HG03064 (cell line): ENCODE measurements at regions not wholly inside any gene's neighbourhood (a gene's known extent, or its start where the extent isn't known, plus 50 kb on each side); places are given as distances from the start of the nearest gene placed in this dataset.

ENCODE experiments used
- ATAC-seq: cut with Tn5 transposase; IDR thresholded peaks from one replicate; pipeline ENCODE4 v1.9.1; 2021; ENCODE audit warnings: low read depth; ENCODE audit not compliant: unreplicated experiment

DNA sequence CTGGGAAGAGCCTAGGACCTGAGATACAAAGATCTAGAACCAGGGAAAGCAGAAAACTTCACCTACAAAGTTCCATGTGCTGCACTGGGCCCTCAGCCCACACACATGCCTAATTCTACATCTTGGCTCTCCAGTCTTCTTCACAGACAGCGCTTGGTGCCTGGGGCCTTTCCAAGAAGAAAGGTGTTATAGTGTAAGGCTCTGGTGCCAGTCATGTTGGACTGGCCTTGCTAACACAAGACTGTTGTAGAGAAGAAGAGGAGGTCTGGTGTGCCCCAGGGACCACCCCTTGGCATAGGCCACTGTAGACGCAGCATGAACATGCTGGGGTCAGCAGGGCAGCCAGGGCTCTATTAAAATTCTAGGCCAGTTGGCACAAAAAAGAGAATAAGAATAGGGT is 226.2 kb upstream of the CTNNB1 start:
- ATAC-seq: no peak

DNA sequence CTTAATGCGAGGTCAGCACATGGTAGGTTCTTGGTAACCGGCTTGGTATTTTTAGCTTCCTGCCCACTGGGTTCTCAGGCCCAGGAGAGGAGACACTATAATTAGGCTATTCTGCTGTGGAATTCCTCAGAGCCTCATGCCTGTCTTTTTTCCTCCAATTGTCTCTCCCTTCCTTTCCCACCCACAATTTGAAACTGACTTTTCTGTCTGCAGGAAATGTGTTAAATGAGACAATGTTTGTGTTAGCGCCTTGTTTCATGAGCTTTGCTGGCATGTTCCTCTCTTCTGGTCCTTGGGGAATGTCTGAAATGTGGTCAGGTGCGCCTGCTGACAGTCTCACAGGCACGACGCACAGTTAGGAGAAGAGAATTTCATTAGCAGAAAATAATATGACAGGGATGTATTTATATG is 223.6 kb upstream of the CTNNB1 start:
- no peak for ATAC-seq

DNA sequence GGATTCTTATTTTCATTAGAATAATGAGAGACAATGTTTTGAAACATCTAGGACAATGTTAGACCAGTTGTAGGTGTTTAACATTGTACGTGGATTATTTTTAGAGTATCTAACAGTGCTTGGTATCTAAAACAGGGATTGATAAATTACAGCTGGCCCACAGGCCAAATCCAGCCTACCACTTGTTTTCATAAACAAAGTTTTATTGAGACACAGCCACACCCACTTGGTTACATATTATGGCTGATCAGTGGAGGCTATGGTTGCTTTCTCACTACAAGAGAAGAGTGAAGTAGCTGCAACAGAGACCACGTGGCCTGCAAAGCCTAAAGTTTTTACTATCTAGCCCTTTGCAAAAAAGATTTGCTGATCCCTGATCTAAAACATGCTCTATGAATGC is 223.1 kb upstream of the CTNNB1 start:
- ATAC-seq: no peak

DNA sequence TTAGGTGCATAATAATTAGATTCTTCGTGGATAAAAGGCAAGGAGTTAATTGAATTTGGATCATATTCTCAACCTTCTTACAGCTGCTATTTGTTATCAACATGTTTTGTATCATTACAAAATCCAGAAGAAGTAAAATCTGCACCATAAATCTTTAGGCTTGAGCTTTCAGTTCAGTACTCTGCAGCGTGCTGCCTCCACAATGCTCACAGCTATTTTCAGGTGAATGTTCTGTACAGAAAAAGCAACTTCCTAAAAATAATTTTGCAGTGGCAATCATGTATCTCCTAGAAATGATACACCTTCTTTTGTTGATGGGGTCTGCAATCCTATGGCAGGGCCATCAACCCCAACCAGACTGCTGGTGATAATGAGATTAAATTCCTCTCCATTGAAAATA is 220.9 kb upstream of the CTNNB1 start:
- ATAC-seq: no peak

DNA sequence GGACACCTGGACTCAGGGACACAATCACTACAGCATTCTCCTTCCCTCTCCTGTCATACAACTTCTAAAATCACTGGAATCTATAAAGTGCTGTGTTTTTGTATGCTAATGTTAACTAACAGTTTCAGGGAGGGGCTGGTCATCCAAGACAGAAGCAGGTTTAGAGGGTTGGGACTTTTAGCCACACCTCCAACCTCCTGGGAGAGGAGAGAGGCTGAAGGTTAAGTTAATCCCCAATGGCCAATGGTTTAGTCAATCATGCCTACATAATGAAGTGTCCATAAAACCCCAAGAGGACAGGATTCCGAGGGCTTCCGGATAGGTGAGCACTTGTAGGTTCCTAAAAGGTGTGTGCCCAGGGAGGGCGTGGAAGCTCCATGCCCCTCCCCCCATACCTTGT is 219.3 kb upstream of the CTNNB1 start:
- no peak for ATAC-seq

DNA sequence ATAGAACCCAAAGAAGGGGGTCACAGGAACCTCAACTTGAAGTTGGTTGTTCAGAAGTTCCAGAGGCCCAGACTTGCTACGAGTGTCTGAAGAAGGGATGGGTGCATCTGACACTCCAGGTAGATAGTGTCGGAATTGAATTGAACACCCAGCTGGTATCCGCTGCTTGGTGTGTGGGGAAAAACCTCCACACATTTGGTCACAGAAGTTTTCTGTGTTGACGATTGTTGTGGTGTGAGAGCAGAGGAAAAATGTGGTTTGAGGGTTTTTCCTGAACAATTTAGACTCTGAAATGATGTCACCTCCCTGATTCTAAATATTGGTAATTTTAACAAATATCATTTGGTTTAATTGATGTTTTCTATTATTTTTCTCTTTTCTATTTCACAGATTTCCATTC is 218.8 kb upstream of the CTNNB1 start:
- no peak for ATAC-seq

DNA sequence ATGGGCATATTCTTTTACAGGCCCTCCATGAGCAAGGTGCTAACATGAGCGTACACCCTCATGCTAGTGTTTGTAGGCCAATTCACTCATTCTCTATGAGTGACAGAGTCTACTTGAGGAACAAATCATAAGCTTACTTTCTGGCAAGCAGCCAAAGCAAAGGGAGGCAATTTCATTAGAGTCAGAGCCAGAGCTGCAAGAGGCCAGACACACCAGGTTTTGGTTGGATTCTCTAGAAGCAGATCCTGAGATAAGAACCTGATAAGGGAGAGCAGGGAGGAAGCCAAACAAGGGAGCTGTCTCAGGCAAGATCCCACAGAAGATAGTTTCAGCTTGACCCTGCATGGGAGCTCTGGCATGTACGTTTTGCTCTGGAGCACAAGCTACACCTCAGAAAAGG is 214.1 kb upstream of the CTNNB1 start:
- ATAC-seq: no peak

DNA sequence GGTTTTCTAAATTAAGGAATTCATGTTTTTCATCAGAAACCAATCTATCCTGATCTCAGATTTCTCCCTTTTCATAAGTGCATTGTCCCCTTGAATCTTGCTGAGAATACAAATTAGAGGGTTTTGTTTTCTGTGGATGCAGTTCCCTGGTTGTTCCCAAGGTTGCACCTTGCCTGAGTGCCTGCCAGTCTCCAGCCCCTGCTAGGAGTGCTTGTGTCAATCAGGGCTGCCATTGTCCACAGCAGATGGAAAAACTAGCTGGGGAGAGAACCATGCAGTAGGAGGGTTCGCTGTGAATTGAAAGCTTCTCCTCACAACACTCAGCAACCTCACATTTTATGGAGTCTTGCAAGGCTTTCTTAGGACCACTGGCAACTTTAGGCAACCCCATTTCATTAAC is 210.8 kb upstream of the CTNNB1 start:
- ATAC-seq: no peak

DNA sequence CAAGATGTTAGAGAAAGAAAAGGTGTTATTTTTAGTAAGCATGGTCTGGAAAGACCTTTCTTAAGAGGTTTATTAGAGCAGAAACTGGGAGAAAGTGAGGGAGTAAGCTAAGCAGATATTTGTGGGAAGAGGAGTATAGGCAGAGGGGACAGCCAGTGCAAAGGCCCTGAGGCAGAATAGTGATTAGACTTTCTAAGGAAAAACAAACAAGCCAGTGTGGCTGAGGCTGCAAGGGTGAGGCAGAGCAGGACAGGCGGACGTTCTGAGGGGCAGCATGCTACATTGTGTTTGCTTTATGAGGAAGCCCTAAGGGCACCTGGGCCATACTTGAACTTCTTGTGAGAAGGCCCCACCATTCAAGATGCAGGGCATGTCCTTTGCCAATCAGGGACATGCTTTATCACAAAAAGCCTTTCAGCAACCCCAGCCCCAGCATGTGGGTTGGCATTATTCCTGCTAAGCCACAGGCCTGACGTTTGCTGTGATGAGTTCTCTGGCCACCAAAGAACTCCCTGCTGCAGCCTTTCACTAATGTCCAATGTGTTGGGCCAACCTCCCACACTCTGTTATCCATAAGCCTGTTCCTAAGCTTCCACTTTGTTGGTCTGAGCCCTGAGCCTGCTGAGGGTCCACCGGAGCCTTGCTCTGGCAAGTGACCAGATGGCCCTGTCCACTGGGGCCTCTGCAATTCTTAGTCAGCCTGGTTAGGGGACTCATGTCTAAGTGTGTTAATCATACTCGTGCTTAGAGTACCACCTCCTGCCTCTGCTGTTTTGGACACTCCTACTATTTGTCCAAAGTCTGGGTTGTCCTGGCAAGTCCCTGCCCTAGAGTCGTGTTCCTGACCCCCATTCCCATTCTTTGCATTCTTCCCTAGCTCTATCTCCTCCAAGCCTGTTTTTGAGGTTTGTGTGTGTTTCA is 209.9 kb upstream of the CTNNB1 start:
- no peak for ATAC-seq

DNA sequence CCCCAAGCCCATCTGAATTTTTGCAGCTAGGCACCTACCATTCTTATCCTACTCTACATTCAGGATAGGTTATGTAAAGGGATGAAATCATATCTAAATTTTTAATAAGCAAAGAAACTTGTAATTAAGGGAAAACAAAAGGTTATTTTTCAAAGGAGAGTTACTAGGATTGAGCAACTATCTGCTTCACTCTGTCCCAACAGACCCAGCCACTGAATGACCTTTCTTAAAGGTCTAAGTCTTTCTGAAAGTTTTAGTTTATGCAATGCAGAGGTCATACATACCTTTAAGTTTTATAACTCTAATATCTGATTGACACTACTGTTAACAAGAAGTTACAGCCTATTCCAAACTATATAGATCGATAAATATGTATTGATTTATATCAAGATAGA is 209.2 kb upstream of the CTNNB1 start:
- no peak for ATAC-seq

DNA sequence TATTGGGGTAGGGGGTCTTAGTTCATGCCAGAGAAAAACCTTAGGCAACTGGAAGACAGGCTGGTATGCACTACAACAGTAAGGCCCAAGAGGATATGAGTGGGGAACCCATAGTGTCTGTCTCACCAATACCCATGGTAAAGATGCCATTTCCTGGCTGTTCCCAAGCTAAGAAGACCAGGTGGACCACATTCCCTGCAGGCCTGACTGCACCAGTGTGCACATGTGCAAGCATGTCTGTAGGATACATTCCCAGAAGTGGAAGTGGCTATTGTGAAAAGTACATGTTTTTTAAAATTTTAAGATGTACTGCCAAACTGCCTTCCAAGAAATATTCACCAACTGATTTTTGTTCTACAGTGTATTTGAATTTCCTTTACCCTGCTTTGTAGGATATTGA is 207.3 kb upstream of the CTNNB1 start:
- no peak for ATAC-seq

DNA sequence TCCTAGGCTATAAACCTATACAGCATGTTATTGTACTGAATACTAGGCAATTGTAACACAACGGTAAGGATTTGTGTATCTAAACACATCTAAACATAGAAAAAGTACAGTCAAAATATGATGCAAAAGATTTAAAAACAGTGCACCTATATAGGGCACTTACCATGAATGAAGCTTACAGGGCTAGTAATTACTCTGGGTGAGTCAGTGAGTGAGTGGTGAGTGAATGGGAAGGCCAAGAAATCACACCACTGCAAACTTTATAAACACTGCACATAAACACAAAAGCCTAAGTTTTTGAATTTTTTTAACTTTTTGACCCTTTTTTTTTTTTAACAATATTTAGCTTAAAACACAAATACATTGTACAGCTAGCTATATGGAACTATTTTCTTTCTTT is 204.7 kb upstream of the CTNNB1 start:
- no peak for ATAC-seq

DNA sequence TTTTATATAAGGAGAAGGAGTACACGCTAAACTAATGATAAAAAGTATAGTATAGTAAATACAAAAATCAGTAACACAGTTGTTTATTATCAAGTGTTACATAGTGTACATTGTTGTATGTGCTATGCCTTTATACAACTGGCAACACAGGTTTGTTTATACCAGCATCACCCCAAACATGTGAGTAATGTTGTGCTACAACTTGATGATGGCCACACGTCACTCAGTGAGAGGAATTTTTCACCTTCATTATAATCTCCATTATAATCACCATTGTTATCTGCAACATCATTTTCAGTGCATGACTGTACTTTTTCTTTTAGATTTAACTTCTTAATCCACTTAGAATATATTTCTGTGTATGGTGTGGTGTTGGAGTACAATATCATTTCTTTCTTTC is 204.0 kb upstream of the CTNNB1 start:
- no peak for ATAC-seq

DNA sequence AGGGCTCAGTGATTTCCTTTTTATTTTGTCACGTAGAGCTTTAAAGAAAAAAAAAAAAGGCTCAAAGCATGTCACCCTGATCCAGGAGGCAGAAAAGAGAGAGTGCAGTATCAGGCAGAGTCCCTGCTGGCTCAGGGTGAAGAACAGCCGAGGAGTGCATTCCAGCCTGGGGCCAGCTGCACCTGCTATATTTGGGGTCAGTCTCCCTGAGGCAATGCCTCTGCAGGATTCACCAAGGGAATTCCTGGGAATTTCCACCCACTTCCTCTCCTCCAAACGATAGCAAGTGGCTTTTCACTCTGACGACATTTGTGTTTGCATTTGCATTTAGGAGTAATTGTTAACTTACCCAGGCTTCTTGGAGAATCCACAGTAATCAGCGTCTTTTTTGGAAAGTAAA is 202.9 kb upstream of the CTNNB1 start:
- no peak for ATAC-seq

DNA sequence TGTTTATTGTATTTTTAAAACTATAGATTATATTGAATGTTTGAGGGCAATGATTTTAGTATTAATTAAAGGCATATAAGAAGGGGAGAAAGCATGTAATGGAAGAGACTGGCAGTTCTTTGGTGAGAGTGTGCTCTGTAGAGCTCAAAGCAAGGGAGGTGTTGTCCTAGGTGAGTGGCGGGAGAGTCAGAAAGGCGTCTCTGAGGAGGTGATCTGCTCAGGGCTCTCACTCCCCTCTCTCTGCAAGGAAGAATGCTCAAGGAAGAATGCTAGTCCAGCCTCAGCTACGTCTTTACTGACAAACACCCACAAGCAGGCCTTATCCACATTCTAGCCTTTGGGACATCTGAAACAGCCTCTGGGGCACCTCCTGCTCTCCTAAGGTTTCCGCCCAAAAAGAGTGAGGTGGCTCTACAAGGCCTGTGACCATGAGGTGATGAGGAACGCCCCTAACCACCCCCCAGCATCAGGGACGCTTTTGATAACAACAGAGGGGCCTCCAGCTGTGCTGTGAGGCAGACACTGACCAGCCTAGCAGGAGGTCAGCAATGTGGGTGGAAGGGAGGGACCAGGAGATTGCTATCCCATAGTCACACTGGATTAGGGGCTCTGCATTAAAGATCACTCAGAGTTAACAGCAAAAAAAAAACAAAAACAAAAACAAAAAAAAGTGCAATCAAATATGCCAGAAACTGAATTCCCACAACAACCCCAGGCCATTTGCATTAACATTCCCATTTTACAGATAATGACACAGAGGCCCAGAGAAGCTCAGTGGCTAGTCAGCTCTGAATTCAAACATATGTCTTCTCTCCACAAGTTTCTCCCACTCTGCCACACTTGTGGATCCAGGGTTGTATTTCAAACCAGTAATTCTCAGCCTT is 202.2 kb upstream of the CTNNB1 start:
- ATAC-seq: no peak

DNA sequence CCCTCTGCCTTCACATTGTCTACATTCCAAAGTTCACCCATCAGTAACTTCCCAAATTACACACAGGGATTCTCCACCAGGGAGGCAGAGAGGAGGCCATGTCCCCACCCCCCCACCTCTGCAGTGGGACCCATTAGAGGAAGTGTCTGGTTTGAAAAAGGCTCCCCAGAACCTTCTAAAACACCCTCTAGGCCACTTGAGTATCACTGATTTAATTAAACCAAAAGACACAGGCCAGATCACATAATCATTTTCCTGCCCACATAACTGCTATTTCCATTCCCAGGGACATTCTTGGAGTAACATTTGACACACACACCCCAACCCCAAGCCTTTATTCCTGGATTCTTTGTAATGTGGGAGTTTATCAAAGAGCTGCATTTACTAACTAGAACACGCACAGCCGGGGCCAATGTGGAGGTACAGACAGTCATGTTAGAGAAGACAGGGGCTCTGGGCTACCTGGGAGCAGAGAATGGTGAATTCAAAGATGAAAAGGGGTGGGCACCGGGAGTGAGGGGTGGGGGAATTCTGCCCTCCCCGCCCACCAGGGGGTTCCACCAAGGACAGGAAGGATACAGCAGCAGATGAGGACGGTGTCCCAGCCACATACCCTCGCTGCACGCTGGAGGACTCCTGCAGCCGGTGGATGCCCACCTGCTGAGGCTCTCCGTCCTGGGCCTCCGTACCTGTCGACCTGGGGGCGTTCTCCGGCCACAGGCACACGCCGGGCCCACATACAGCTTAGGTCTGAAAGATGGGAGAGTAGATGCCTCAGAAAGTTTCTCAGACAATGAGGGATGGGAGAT is 201.4 kb upstream of the CTNNB1 start:
- ATAC-seq: no peak

DNA sequence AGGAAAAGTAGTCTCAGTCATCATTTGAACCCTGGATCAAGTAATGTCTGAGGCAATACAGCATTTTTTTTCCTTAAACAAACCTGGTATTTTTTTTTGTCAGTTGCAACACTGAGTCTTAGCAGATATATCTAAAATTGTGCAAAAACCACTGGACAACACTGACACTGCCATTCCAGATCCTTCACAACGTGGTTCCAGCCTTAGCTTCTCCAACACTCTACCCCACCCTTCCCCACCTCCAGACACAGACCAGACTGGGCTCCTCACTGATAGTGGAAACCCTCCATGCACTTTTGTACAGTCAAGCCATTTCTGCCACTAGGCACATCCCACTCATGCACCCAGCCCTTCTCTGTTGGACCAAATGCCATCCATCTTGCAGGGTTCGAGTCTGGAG is 199.6 kb upstream of the CTNNB1 start:
- no peak for ATAC-seq

DNA sequence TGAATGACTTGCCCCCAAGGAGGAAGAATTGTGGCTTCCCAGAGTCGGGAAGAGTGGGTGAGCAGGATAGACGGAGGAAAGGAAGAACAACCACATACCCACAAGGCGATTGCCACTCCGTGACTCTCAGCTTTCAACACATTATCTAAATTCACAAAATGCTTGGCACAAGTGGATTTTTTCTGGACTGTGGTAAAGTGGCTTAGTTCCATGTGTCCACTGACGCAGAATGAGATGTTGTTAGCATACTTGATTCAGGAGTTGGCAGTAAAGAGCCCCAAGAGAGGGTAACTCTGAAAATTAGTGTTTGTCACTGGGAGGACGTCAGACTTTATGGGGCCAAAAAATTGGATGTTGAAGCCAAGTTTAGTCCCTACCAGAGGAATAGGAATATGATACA is 198.8 kb upstream of the CTNNB1 start:
- no peak for ATAC-seq

DNA sequence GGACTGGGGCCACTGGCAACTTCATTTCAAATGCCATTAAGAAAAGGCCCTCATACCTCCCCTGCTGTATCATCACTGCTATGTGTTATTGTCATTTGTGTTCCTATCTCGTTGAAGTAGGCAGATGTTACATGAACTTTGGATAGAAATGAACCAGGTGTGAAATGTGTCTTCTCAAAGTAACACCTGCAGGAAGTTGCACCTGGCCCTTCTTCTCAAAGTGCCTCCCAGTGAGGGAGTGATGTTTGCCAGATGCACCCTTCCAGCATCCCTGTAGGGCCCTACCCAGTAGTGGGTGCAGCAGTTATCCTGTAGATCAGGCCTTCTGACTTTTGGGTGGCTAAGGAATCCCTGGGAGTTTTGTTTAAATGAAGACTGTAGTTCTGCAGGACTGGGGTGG is 197.7 kb upstream of the CTNNB1 start:
- no peak for ATAC-seq

DNA sequence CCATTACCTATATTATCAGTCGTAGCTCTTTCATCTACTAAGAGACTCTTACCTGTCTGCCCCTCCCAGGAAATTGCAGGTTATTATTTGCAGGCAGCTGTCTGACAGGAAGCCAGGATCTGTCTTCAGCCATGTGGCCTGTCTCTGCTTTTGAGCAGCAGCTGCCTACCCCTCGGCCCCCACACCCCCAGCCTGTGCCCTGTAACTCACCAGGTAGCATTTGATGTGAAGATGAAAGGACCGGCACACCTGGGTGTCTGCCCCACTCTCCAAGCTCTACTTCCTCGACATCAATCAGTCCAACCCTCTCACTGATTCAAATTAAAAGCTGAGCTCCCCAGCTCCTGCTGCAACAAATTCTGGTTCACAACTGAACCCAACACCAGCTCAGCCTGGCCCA is 197.2 kb upstream of the CTNNB1 start:
- no peak for ATAC-seq

DNA sequence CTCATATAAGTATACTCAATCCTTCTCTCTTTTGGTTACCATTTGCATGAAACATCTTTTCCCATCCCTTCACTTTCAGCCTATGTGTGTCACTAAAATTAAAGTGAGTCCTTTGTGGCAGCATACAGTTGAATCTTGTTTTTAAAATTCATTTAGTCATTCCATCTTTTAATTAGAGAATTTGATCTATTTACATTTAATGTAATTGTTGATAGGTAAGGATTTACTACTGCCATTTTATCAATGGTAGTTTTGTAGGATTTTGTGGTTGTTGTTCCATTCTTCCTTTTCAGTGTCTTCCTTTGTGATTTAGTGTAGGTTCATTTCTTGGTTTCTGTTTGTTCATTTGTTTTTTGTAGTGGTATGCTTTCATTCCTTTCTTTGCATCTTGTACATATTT is 191.9 kb upstream of the CTNNB1 start:
- no peak for ATAC-seq
